ENCODE measurements at regions not wholly inside any gene's neighbourhood (a gene's known extent, or its start where the extent isn't known, plus 50 kb on each side); places are given as distances from the start of the nearest gene placed in this dataset.

DNA sequence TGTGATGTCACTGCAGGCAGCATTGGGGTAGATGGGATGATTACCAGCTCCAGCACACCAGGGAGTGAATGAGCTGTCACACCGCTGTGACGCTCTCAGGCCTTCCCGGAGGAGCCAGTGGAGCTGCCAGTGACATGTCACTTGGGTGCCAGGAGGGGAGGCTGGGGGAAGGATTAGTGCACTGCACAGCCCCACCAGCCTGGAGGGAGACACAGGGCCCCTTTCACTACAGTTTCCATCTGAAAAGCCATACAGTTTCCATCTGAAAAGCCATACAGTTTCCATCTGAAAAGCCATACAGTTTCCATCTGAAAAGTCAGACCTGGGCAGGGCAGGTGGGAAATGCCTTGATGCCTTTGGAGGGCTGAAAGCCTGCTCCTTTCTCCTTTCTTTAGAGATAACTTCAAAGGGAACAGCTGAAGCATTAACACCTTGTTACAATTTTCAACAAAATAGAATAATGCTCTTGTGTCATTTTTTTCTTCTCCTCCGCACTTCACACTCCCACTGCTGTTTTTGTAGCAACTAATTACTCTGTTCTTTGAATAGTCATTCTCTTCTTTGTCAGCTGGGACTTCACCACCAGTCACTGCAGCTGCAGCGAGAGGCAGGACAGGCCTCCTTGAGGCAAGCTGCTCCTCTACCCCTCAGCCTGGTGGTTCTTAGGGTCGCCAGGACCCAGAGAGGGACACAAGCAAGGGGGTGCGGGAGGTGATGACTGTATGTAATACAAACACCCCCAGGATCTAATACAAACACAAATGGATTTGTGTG is 256.9 kb upstream of the RGS6 start:
- H3K9ac ChIP-seq (ENCODE audit: low read depth in 2 of 2, low read length in 2 of 2) = no peak overlapping the region
- H3K36me3 ChIP-seq = no peaks in the 10 kb centered on the region
- DNase-seq = no peak
- intact Hi-C loops (cut with DNase I) = no loop called here
- TF ChIP-seq, protein P1, sequence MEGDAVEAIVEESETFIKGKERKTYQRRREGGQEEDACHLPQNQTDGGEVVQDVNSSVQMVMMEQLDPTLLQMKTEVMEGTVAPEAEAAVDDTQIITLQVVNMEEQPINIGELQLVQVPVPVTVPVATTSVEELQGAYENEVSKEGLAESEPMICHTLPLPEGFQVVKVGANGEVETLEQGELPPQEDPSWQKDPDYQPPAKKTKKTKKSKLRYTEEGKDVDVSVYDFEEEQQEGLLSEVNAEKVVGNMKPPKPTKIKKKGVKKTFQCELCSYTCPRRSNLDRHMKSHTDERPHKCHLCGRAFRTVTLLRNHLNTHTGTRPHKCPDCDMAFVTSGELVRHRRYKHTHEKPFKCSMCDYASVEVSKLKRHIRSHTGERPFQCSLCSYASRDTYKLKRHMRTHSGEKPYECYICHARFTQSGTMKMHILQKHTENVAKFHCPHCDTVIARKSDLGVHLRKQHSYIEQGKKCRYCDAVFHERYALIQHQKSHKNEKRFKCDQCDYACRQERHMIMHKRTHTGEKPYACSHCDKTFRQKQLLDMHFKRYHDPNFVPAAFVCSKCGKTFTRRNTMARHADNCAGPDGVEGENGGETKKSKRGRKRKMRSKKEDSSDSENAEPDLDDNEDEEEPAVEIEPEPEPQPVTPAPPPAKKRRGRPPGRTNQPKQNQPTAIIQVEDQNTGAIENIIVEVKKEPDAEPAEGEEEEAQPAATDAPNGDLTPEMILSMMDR (IDR thresholded peaks at IDR 0.05) = no peak
- no peaks in the 10 kb centered on the region for H3K4me1 ChIP-seq
- H3K27ac ChIP-seq = no peak overlapping the region
- no peak overlapping the region for H3K4me3 ChIP-seq
- H3K27me3 ChIP-seq = no peaks in the 10 kb centered on the region
- H3K9me3 ChIP-seq = no peaks in the 10 kb centered on the region

DNA sequence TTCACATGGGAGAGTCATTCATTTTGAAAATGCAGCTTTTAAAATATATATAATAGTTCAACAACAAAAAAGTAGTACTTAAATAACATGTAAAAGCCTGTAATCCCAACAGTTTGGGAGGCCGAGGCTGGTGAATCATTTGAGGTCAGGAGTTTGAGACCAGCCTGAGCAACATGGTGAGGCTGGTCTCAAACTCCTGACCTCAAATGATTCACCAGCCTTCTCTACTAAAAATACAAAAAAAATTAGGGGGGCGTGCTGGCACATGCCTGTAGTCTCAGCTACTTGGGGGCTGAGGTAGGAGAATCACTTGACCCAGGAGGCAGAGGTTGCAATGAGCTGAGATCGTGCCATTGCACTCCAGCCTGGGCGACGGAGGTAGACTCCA is 256.3 kb upstream of the RGS6 start:
- Histone ChIP-seq H3K9ac (ENCODE audit: low read depth in 2 of 2, low read length in 2 of 2) (no peak overlapping the region), H3K4me3 (no peak overlapping the region), H3K27me3 (no peaks in the 10 kb centered on the region), H3K27ac (no peak overlapping the region), H3K9me3 (no peaks in the 10 kb centered on the region), H3K4me1 (no peaks in the 10 kb centered on the region), H3K36me3 (no peaks in the 10 kb centered on the region)
- intact Hi-C loops (cut with DNase I) = no loop called here
- TF ChIP-seq, protein P1 (IDR thresholded peaks at IDR 0.05) = no peak
- no peak for DNase-seq

DNA sequence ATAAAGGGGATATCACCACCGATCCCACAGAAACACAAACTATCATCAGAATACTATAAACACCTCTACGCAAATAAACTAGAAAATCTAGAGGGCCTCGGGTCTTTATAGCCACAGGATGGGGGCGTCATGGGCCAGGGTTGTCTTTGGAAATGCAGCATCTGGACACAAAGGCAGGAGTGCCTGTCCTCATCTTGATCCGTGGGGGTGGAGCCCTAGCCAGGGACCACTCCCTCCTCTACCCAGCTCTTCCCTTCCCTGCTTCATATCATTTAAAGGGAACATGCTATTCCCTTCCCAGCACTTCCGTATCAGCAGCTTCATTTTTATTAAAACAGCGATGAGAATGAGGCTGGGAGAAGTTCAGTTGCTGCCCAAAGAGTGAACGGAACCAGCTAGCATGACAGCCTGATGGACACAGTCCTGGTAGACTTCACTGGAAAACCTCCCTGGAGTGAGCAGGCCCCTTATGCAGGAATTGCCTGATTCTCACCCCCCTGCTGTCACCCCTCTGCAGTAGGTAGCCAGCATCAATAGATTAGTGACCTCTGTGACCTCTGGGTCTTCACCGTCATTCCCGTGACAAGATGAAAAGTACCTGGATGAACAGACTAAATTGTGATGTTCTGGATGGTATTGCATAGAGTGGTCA is 251.4 kb upstream of the RGS6 start:
- H3K9me3 ChIP-seq = no peaks in the 10 kb centered on the region
- intact Hi-C loops (cut with DNase I) = no loop called here
- H3K9ac ChIP-seq (ENCODE audit: low read depth in 2 of 2, low read length in 2 of 2) = no peak overlapping the region
- no peak overlapping the region for H3K4me3 ChIP-seq
- no peaks in the 10 kb centered on the region for H3K36me3 ChIP-seq
- TF ChIP-seq, protein P1 (IDR thresholded peaks at IDR 0.05) = no peak
- H3K27ac ChIP-seq = no peak overlapping the region
- no peaks in the 10 kb centered on the region for H3K27me3 ChIP-seq
- DNase-seq = no peak
- H3K4me1 ChIP-seq = no peaks in the 10 kb centered on the region

DNA sequence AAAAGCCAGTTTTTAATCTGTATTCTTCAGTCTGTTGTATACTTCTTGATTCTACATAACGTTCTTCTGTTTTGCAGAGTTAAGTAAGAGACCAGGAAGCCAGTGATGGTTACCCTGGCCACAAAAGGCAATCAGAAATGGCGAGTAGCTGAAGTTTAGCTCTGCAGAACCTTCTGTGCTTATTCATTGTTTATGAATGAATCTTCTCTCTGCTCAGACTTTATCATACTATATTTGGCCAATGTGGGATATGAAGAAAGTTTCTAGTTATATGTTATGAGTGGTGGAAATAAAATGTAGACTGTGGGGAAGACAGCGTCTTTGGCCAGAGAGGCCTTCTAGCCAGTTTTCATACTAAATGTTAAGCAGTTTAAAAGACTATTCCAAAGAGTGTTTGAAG is 249.9 kb upstream of the RGS6 start:
- Histone ChIP-seq H3K27ac (no peak overlapping the region), H3K27me3 (no peaks in the 10 kb centered on the region), H3K4me1 (no peaks in the 10 kb centered on the region), H3K4me3 (no peak overlapping the region), H3K9ac (ENCODE audit: low read depth in 2 of 2, low read length in 2 of 2) (no peak overlapping the region), H3K36me3 (no peaks in the 10 kb centered on the region), H3K9me3 (no peaks in the 10 kb centered on the region)
- TF ChIP-seq, protein P1 (IDR thresholded peaks at IDR 0.05) = no peak
- DNase-seq = no peak
- intact Hi-C loops (cut with DNase I) = no loop called here

DNA sequence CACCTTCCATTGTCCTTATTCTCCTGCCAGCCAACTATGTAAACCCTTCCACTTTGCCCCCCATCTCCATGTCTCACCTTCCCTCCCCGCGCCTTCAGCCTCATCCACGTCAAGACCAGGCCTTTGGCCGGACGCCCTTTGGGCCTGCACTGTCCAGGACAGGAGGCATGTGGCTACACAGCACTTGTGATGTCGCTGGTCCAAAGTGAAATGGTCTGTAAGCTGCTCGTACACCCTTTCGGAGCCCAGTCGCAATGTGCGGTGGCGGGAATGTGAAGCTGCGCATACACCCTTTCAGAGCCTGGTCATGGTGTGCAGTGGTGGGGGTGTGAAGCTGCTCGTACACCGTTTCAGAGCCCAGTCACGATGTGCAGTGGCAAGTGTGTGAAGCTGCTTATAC is 247.9 kb upstream of the RGS6 start:
- no peaks in the 10 kb centered on the region for H3K27me3 ChIP-seq
- no peaks in the 10 kb centered on the region for H3K9me3 ChIP-seq
- no peaks in the 10 kb centered on the region for H3K4me1 ChIP-seq
- no peak overlapping the region for H3K27ac ChIP-seq
- DNase-seq = no peak
- intact Hi-C loops (cut with DNase I) = no loop called here
- H3K4me3 ChIP-seq = no peak overlapping the region
- H3K36me3 ChIP-seq = no peaks in the 10 kb centered on the region
- H3K9ac ChIP-seq (ENCODE audit: low read depth in 2 of 2, low read length in 2 of 2) = no peak overlapping the region
- TF ChIP-seq, protein P1 (IDR thresholded peaks at IDR 0.05) = no peak

All from colonic mucosa (tissue), 4 donors.